ENCODE measurements at regions not wholly inside any gene's neighbourhood (a gene's known extent, or its start where the extent isn't known, plus 50 kb on each side); places are given as distances from the start of the nearest gene placed in this dataset.

GRCh38 chr9:26053954-26054353, 375.7 kb upstream of the TUSC1 start:
- H3K79me2 ChIP-seq (ENCODE audit: control insufficient read depth, low read length) = no peaks in the 10 kb centered on the region
- H3F3A ChIP-seq (ENCODE audit: control insufficient read depth, insufficient read depth) = no peaks in the 10 kb centered on the region
- no peaks in the 10 kb centered on the region for H4K20me1 ChIP-seq (ENCODE audit: control insufficient read depth, insufficient read depth, low read depth, low read length)
- H3K27ac ChIP-seq (ENCODE audit: low read depth, low read length) = no peak overlapping the region
- H3K4me3 ChIP-seq (ENCODE audit: low read length) = no peak overlapping the region
- no peak overlapping the region for H3K4me2 ChIP-seq (ENCODE audit: low read length)
- H3K36me3 ChIP-seq (ENCODE audit: control insufficient read depth, low read length) = no peaks in the 10 kb centered on the region
- H3K27me3 ChIP-seq (ENCODE audit: control insufficient read depth, low read length) = no peaks in the 10 kb centered on the region
- H3K4me1 ChIP-seq (ENCODE audit: control insufficient read depth, low read length) = no peaks in the 10 kb centered on the region
- no peaks in the 10 kb centered on the region for H3K9me2 ChIP-seq (replicated peaks; ENCODE audit: control insufficient read depth, low read length)
- no peaks in the 10 kb centered on the region for H3K9me3 ChIP-seq (ENCODE audit: control insufficient read depth, insufficient read depth, low read length)
- TF ChIP-seq CTCF (IDR thresholded peaks at IDR 0.05; ENCODE audit: low read depth, low read length, poor library complexity, severe bottlenecking) (no peak), EZH2phosphoT487 (IDR thresholded peaks at IDR 0.05; ENCODE audit: borderline replicate concordance, low read length) (no peak)

GRCh38 chr9:26043431-26043830, 365.2 kb upstream of the TUSC1 start:
- Histone ChIP-seq H3F3A (ENCODE audit: control insufficient read depth, insufficient read depth) (no peaks in the 10 kb centered on the region), H3K36me3 (ENCODE audit: control insufficient read depth, low read length) (no peaks in the 10 kb centered on the region), H3K4me2 (ENCODE audit: low read length) (no peak overlapping the region), H3K9me2 (replicated peaks; ENCODE audit: control insufficient read depth, low read length) (no peaks in the 10 kb centered on the region), H3K9me3 (ENCODE audit: control insufficient read depth, insufficient read depth, low read length) (no peaks in the 10 kb centered on the region), H3K4me3 (ENCODE audit: low read length) (no peak overlapping the region), H3K79me2 (ENCODE audit: control insufficient read depth, low read length) (no peaks in the 10 kb centered on the region), H3K27ac (ENCODE audit: low read depth, low read length) (no peak overlapping the region), H3K27me3 (ENCODE audit: control insufficient read depth, low read length) (no peaks in the 10 kb centered on the region), H4K20me1 (ENCODE audit: control insufficient read depth, insufficient read depth, low read depth, low read length) (no peaks in the 10 kb centered on the region), H3K4me1 (ENCODE audit: control insufficient read depth, low read length) (no peaks in the 10 kb centered on the region)
- TF ChIP-seq EZH2phosphoT487 (IDR thresholded peaks at IDR 0.05; ENCODE audit: borderline replicate concordance, low read length) (no peak), CTCF (IDR thresholded peaks at IDR 0.05; ENCODE audit: low read depth, low read length, poor library complexity, severe bottlenecking) (no peak)

GRCh38 chr9:26034786-26035185, 356.5 kb upstream of the TUSC1 start:
- H3K79me2 ChIP-seq (ENCODE audit: control insufficient read depth, low read length) = no peaks in the 10 kb centered on the region
- H3K9me2 ChIP-seq (replicated peaks; ENCODE audit: control insufficient read depth, low read length) = no peaks in the 10 kb centered on the region
- H3K36me3 ChIP-seq (ENCODE audit: control insufficient read depth, low read length) = no peaks in the 10 kb centered on the region
- H3K27me3 ChIP-seq (ENCODE audit: control insufficient read depth, low read length) = no peaks in the 10 kb centered on the region
- no peaks in the 10 kb centered on the region for H3F3A ChIP-seq (ENCODE audit: control insufficient read depth, insufficient read depth)
- TF ChIP-seq CTCF (IDR thresholded peaks at IDR 0.05; ENCODE audit: low read depth, low read length, poor library complexity, severe bottlenecking) (no peak), EZH2phosphoT487 (IDR thresholded peaks at IDR 0.05; ENCODE audit: borderline replicate concordance, low read length) (no peak)
- H3K4me2 ChIP-seq (ENCODE audit: low read length) = no peak overlapping the region
- no peaks in the 10 kb centered on the region for H3K4me1 ChIP-seq (ENCODE audit: control insufficient read depth, low read length)
- no peaks in the 10 kb centered on the region for H3K9me3 ChIP-seq (ENCODE audit: control insufficient read depth, insufficient read depth, low read length)
- no peak overlapping the region for H3K4me3 ChIP-seq (ENCODE audit: low read length)
- H4K20me1 ChIP-seq (ENCODE audit: control insufficient read depth, insufficient read depth, low read depth, low read length) = no peaks in the 10 kb centered on the region
- H3K27ac ChIP-seq (ENCODE audit: low read depth, low read length) = no peak overlapping the region

GRCh38 chr9:26033336-26033735, 355.1 kb upstream of the TUSC1 start:
- TF ChIP-seq CTCF (IDR thresholded peaks at IDR 0.05; ENCODE audit: low read depth, low read length, poor library complexity, severe bottlenecking) (no peak), EZH2phosphoT487 (IDR thresholded peaks at IDR 0.05; ENCODE audit: borderline replicate concordance, low read length) (no peak)
- no peaks in the 10 kb centered on the region for H3K36me3 ChIP-seq (ENCODE audit: control insufficient read depth, low read length)
- H3K9me2 ChIP-seq (replicated peaks; ENCODE audit: control insufficient read depth, low read length) = no peaks in the 10 kb centered on the region
- no peak overlapping the region for H3K4me2 ChIP-seq (ENCODE audit: low read length)
- H3K9me3 ChIP-seq (ENCODE audit: control insufficient read depth, insufficient read depth, low read length) = no peaks in the 10 kb centered on the region
- no peaks in the 10 kb centered on the region for H3K4me1 ChIP-seq (ENCODE audit: control insufficient read depth, low read length)
- no peaks in the 10 kb centered on the region for H4K20me1 ChIP-seq (ENCODE audit: control insufficient read depth, insufficient read depth, low read depth, low read length)
- H3K79me2 ChIP-seq (ENCODE audit: control insufficient read depth, low read length) = no peaks in the 10 kb centered on the region
- H3F3A ChIP-seq (ENCODE audit: control insufficient read depth, insufficient read depth) = no peaks in the 10 kb centered on the region
- no peak overlapping the region for H3K27ac ChIP-seq (ENCODE audit: low read depth, low read length)
- H3K4me3 ChIP-seq (ENCODE audit: low read length) = no peak overlapping the region
- H3K27me3 ChIP-seq (ENCODE audit: control insufficient read depth, low read length) = no peaks in the 10 kb centered on the region
